Liver (tissue), 8 donors: ENCODE measurements at regions not wholly inside any gene's neighbourhood (a gene's known extent, or its start where the extent isn't known, plus 50 kb on each side); places are given as distances from the start of the nearest gene placed in this dataset.

Experiments used
- DNase-seq: peaks from one replicate; pipeline ENCODE4 v3.0.0-alpha.2; 2017; ENCODE audit warnings: low spot score
- H3K27ac ChIP-seq, 2 donors: one replicate each; pipeline ENCODE4 v1.7.0; 2013; ENCODE audit warnings: inconsistent platforms in 2 of 2, low read length in 2 of 2, control low read depth in 1 of 2, low read depth in 1 of 2, mild to moderate bottlenecking in 1 of 2
- H3K27me3 ChIP-seq, 4 donors: one replicate each; pipeline versions ENCODE4 v1.6.1 to v1.7.0; 2013; ENCODE audit warnings: low read length in 3 of 4, inconsistent platforms in 1 of 4, mild to moderate bottlenecking in 1 of 4, moderate library complexity in 1 of 4; ENCODE audit not compliant: control insufficient read depth in 4 of 4, insufficient read depth in 4 of 4
- H3K36me3 ChIP-seq, 4 donors: one replicate each; pipeline versions ENCODE4 v1.6.1 to v1.7.0; 2013; ENCODE audit warnings: low read length in 3 of 4, mild to moderate bottlenecking in 3 of 4, low read depth in 1 of 4, moderate library complexity in 1 of 4; ENCODE audit not compliant: control insufficient read depth in 4 of 4, insufficient read depth in 3 of 4
- H3K4me1 ChIP-seq, 4 donors: one replicate each; pipeline versions ENCODE4 v1.6.1 to v1.7.0; 2013; ENCODE audit warnings: low read length in 3 of 4, mild to moderate bottlenecking in 3 of 4, moderate library complexity in 1 of 4; ENCODE audit not compliant: control insufficient read depth in 4 of 4, insufficient read depth in 4 of 4
- H3K4me3 ChIP-seq, 3 donors: one replicate each; pipeline versions ENCODE4 v1.6.1 to v1.7.0; 2013; ENCODE audit warnings: low read length in 3 of 3, control low read depth in 1 of 3, low read depth in 1 of 3, mild to moderate bottlenecking in 1 of 3
- H3K9ac ChIP-seq, 2 donors: one replicate each; pipeline ENCODE4 v1.7.0; 2013; ENCODE audit warnings: low read length in 2 of 2, mild to moderate bottlenecking in 2 of 2, moderate library complexity in 2 of 2, control low read depth in 1 of 2, low read depth in 1 of 2
- H3K9me3 ChIP-seq, 4 donors: one replicate each; pipeline versions ENCODE4 v1.6.1 to v1.7.0; 2013; ENCODE audit warnings: low read length in 3 of 4; ENCODE audit not compliant: control insufficient read depth in 4 of 4
- FOXA1 ChIP-seq: IDR thresholded peaks from 2 replicates; pipeline ENCODE4 v1.6.1; 2016; ENCODE audit warnings: antibody characterized with exemption
- FOXA2 ChIP-seq: IDR thresholded peaks from 2 replicates; pipeline ENCODE4 v1.6.1; 2016; ENCODE audit warnings: antibody characterized with exemption
- GABPA ChIP-seq, 2 donors: IDR thresholded peaks in 1 of 2; conservative IDR thresholded peaks in 1 of 2; 2 replicates each; pipeline ENCODE4 v1.6.1; 2016; ENCODE audit warnings: antibody characterized with exemption in 2 of 2, mild to moderate bottlenecking in 1 of 2, moderate library complexity in 1 of 2
- HNF4A ChIP-seq, 2 donors: conservative IDR thresholded peaks; 2 replicates each; pipeline ENCODE4 v1.6.1; 2016; ENCODE audit warnings: antibody characterized with exemption in 2 of 2, mild to moderate bottlenecking in 2 of 2
- HNF4G ChIP-seq: IDR thresholded peaks from 2 replicates; pipeline ENCODE4 v1.6.1; 2016; ENCODE audit warnings: antibody characterized with exemption
- JUND ChIP-seq, 2 donors: IDR thresholded peaks; 2 replicates each; pipeline ENCODE4 v1.6.1; 2016; ENCODE audit warnings: antibody characterized with exemption in 2 of 2
- NR2F2 ChIP-seq: IDR thresholded peaks from 2 replicates; pipeline ENCODE4 v1.6.1; 2016; ENCODE audit warnings: antibody characterized with exemption
- RAD21 ChIP-seq, 2 donors: IDR thresholded peaks; 2 replicates each; pipeline ENCODE4 v1.6.1; 2016; ENCODE audit warnings: antibody characterized with exemption in 2 of 2, mild to moderate bottlenecking in 2 of 2
- RXRA ChIP-seq, 2 donors: IDR thresholded peaks; 2 replicates each; pipeline ENCODE4 v1.6.1; 2017 to 2018; ENCODE audit warnings: antibody characterized with exemption in 2 of 2, mild to moderate bottlenecking in 1 of 2
- SP1 ChIP-seq: IDR thresholded peaks from 2 replicates; pipeline ENCODE4 v1.6.1; 2018; ENCODE audit warnings: antibody characterized with exemption, mild to moderate bottlenecking
- TAF1 ChIP-seq: conservative IDR thresholded peaks from 2 replicates; pipeline ENCODE4 v1.6.1; 2016; ENCODE audit warnings: antibody characterized with exemption, mild to moderate bottlenecking
- YY1 ChIP-seq: IDR thresholded peaks from 2 replicates; pipeline ENCODE4 v1.6.1; 2016; ENCODE audit warnings: antibody characterized with exemption, mild to moderate bottlenecking
- WGBS: extraction: QIAGEN DNeasy Blood & Tissue Kit; methylation state at CpG from one replicate; pipeline ENCODE4 v1.1.7; 2013; 5-methylcytosine and 5-hydroxymethylcytosine counted together
- TF ChIP-seq, protein P1 (sequence below): fragments of 150-350 bp; IDR thresholded peaks from 2 replicates; pipeline ENCODE4 v1.5.1; 2017; ENCODE audit warnings: improper control_type of control experiment, low read depth, low read length; ENCODE audit not compliant: missing input control
- donor health status: healthy.
- donor health status: healthy.
- donor health status: healthy.
- donor health status: healthy.
- donor health status: healthy.

GRCh38 chr2:121974897-121975661 is 219.6 kb downstream of the TSN start:
- no peaks in the 10 kb centered on the region for H3K9me3 ChIP-seq
- peak overlapping the region in 2 of 3 donors; percentile 43 to 62 for H3K4me3 ChIP-seq
- H3K9ac ChIP-seq: no peak overlapping the region
- peak; percentile 42 for DNase-seq
- WGBS: 2% methylated on average over 13 of the region's 13 CpGs
- TF ChIP-seq RAD21 (IDR thresholded peaks at IDR 0.05) (peak; percentile 86 to 90), HNF4A (conservative IDR thresholded peaks at IDR 0.05) (peak in 1 of 2 donors; percentile 21), TAF1 (no peak), FOXA1 (peak; percentile 17), GABPA (IDR thresholded peaks at IDR 0.05 in 1 of 2, conservative IDR thresholded peaks at IDR 0.05 in 1 of 2) (no peak), NR2F2 (no peak), SP1 (no peak)
- TF ChIP-seq, protein P1, sequence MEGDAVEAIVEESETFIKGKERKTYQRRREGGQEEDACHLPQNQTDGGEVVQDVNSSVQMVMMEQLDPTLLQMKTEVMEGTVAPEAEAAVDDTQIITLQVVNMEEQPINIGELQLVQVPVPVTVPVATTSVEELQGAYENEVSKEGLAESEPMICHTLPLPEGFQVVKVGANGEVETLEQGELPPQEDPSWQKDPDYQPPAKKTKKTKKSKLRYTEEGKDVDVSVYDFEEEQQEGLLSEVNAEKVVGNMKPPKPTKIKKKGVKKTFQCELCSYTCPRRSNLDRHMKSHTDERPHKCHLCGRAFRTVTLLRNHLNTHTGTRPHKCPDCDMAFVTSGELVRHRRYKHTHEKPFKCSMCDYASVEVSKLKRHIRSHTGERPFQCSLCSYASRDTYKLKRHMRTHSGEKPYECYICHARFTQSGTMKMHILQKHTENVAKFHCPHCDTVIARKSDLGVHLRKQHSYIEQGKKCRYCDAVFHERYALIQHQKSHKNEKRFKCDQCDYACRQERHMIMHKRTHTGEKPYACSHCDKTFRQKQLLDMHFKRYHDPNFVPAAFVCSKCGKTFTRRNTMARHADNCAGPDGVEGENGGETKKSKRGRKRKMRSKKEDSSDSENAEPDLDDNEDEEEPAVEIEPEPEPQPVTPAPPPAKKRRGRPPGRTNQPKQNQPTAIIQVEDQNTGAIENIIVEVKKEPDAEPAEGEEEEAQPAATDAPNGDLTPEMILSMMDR: peak; percentile 53
- H3K36me3 ChIP-seq: no peaks in the 10 kb centered on the region
- H3K27ac ChIP-seq: no peak overlapping the region
- peaks cover 0 to 4% (median 2%) of the 10 kb centered on the region in 4 donors for H3K4me1 ChIP-seq
- peaks cover 0 to 6% (median 0%) of the 10 kb centered on the region in 4 donors for H3K27me3 ChIP-seq

DNA sequence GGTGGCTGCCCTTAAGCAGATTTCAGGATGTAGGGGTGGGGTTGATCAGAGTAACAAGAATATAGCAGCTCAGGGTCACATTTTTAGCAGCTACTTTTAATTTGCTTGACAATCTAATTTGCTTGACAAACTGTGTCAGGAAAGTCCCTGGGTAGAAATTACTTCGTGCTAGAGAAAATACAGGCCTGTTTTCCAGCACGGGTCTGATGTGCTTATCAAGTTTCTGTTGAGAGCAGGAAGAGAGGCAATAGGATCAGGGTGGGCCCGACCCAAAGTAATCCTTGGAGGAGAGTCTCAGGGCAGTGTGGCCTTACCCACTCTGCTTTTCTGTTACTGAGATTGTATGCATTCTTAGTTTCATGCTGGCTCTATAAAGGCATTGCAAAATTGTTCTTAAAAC is 221.5 kb downstream of the TSN start:
- Histone ChIP-seq H3K9ac (no peak overlapping the region), H3K27ac (no peak overlapping the region), H3K9me3 (no peaks in the 10 kb centered on the region), H3K27me3 (peaks cover 0 to 4% (median 0%) of the 10 kb centered on the region in 4 donors), H3K4me3 (no peak overlapping the region), H3K4me1 (peaks cover 0 to 4% (median 2%) of the 10 kb centered on the region in 4 donors), H3K36me3 (no peaks in the 10 kb centered on the region)
- TF ChIP-seq RXRA (IDR thresholded peaks at IDR 0.05) (no peak), HNF4A (conservative IDR thresholded peaks at IDR 0.05) (no peak), TAF1 (no peak), HNF4G (no peak), FOXA1 (no peak), JUND (IDR thresholded peaks at IDR 0.05) (no peak), FOXA2 (no peak), YY1 (no peak), SP1 (no peak), GABPA (IDR thresholded peaks at IDR 0.05 in 1 of 2, conservative IDR thresholded peaks at IDR 0.05 in 1 of 2) (no peak)
- TF ChIP-seq, protein P1: no peak
- WGBS: 36% methylated on average over 3 of the region's 3 CpGs
- DNase-seq: no peak

DNA sequence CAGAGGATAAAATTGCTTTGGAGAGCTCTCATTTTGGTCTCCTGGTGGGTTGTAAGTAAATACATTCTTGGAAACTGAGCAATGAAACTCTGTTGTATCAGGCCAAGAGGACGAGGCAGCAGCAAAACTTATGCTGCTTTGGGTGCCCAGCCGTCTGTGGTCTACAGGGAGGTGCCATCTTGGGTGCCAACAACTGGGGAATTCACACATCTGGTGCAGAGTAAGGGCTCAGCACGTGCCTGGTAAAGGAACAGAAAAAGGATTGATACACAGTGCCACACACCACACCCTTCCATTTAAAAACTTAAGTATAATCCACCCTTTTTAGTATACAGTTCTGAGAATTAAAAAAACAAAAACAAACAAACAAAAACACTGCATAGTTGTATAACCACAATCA is 221.9 kb downstream of the TSN start:
- Histone ChIP-seq H3K4me3 (no peak overlapping the region), H3K27ac (no peak overlapping the region), H3K36me3 (no peaks in the 10 kb centered on the region), H3K9ac (no peak overlapping the region), H3K4me1 (peaks cover 0 to 4% (median 2%) of the 10 kb centered on the region in 4 donors), H3K27me3 (peaks cover 0 to 4% (median 0%) of the 10 kb centered on the region in 4 donors), H3K9me3 (no peaks in the 10 kb centered on the region)
- no peak for TF ChIP-seq FOXA1
- TF ChIP-seq, protein P1: no peak
- WGBS: 65% methylated on average over 3 of the region's 3 CpGs
- no peak for DNase-seq
